ENCODE measurements at regions not wholly inside any gene's neighbourhood (a gene's known extent, or its start where the extent isn't known, plus 50 kb on each side); places are given as distances from the start of the nearest gene placed in this dataset.

GRCh38 chr7:25402532-25402931 lies 174.2 kb upstream of the NPVF start:
- TF ChIP-seq CTCF (IDR thresholded peaks at IDR 0.05) (no peak), POLR2A (IDR thresholded peaks at IDR 0.05) (no peak)
